ENCODE measurements at regions not wholly inside any gene's neighbourhood (a gene's known extent, or its start where the extent isn't known, plus 50 kb on each side); places are given as distances from the start of the nearest gene placed in this dataset.
"Not testable (repeated sequence)": the region's sequence is repeated elsewhere in the genome, so short reads cannot be mapped to it uniquely, and the experiment has no call there.

- no peaks in the 10 kb centered on the region for H3K9me3 ChIP-seq (ENCODE audit: low read depth)
- DNase-seq (ENCODE audit: low spot score), result no peak
- H3K4me1 ChIP-seq (ENCODE audit: insufficient read depth), result peaks cover 5% of the 10 kb centered on the region
- H3K36me3 ChIP-seq (replicated peaks; ENCODE audit: insufficient read depth, low read depth), result no peaks in the 10 kb centered on the region
- H3K9me2 ChIP-seq (replicated peaks; ENCODE audit: insufficient read depth), result no peaks in the 10 kb centered on the region
- H3K79me2 ChIP-seq, result no peaks in the 10 kb centered on the region
- H4K20me1 ChIP-seq (ENCODE audit: insufficient read depth, poor library complexity, severe bottlenecking), result no peaks in the 10 kb centered on the region
- no peaks in the 10 kb centered on the region for H3K27me3 ChIP-seq
- WGBS (ENCODE audit: low lambda C conversion rate, missing lambda C conversion rate), result 87% methylated on average over 7 of the region's 7 CpGs
- no peak overlapping the region for H3K27ac ChIP-seq
- TF ChIP-seq EZH2 (IDR thresholded peaks at IDR 0.05; ENCODE audit: borderline replicate concordance) (no peak), EZH2phosphoT487 (IDR thresholded peaks at IDR 0.05; ENCODE audit: low read depth, severe bottlenecking, unreplicated experiment) (no peak), CTCF (IDR thresholded peaks at IDR 0.05; ENCODE audit: poor library complexity) (no peak)
- H3K4me2 ChIP-seq, result no peak overlapping the region
- no peak overlapping the region for H3K4me3 ChIP-seq
- H2AFZ ChIP-seq, result no peak overlapping the region
Observed at GRCh38 chr2:222760301-222760897, 88.9 kb downstream of the MOGAT1 start.

GRCh38 chr2:222761888-222762287 lies 90.4 kb downstream of the MOGAT1 start:
- Histone ChIP-seq H3K4me2 (no peak overlapping the region), H3K4me1 (ENCODE audit: insufficient read depth) (peaks cover 5% of the 10 kb centered on the region), H4K20me1 (ENCODE audit: insufficient read depth, poor library complexity, severe bottlenecking) (no peaks in the 10 kb centered on the region), H3K4me3 (no peak overlapping the region), H3K36me3 (replicated peaks; ENCODE audit: insufficient read depth, low read depth) (no peaks in the 10 kb centered on the region), H3K9me3 (ENCODE audit: low read depth) (no peaks in the 10 kb centered on the region), H2AFZ (no peak overlapping the region), H3K27ac (no peak overlapping the region), H3K9me2 (replicated peaks; ENCODE audit: insufficient read depth) (no peaks in the 10 kb centered on the region), H3K27me3 (no peaks in the 10 kb centered on the region), H3K79me2 (no peaks in the 10 kb centered on the region)
- no peak for DNase-seq (ENCODE audit: low spot score)
- TF ChIP-seq EZH2phosphoT487 (IDR thresholded peaks at IDR 0.05; ENCODE audit: low read depth, severe bottlenecking, unreplicated experiment), result no peak
- TF ChIP-seq EZH2 (IDR thresholded peaks at IDR 0.05; ENCODE audit: borderline replicate concordance), result no peak
- TF ChIP-seq CTCF (IDR thresholded peaks at IDR 0.05; ENCODE audit: poor library complexity), result no peak
- 89% methylated on average over 3 of the region's 3 CpGs for WGBS (ENCODE audit: low lambda C conversion rate, missing lambda C conversion rate)

- DNase-seq (ENCODE audit: low spot score), result no peak
- TF ChIP-seq CTCF (IDR thresholded peaks at IDR 0.05; ENCODE audit: poor library complexity), result no peak
- no peak for TF ChIP-seq EZH2phosphoT487 (IDR thresholded peaks at IDR 0.05; ENCODE audit: low read depth, severe bottlenecking, unreplicated experiment)
- TF ChIP-seq EZH2 (IDR thresholded peaks at IDR 0.05; ENCODE audit: borderline replicate concordance), result no peak
- no peak overlapping the region for H2AFZ ChIP-seq
- H3K4me3 ChIP-seq, result no peak overlapping the region
- H3K27ac ChIP-seq, result no peak overlapping the region
- H3K4me2 ChIP-seq, result no peak overlapping the region
- 48% methylated on average over 2 of the region's 2 CpGs for WGBS (ENCODE audit: low lambda C conversion rate, missing lambda C conversion rate)
- no peaks in the 10 kb centered on the region for H3K9me2 ChIP-seq (replicated peaks; ENCODE audit: insufficient read depth)
- H3K27me3 ChIP-seq, result no peaks in the 10 kb centered on the region
- no peaks in the 10 kb centered on the region for H3K79me2 ChIP-seq
- H3K9me3 ChIP-seq (ENCODE audit: low read depth), result no peaks in the 10 kb centered on the region
- no peaks in the 10 kb centered on the region for H4K20me1 ChIP-seq (ENCODE audit: insufficient read depth, poor library complexity, severe bottlenecking)
- no peaks in the 10 kb centered on the region for H3K36me3 ChIP-seq (replicated peaks; ENCODE audit: insufficient read depth, low read depth)
- peaks cover 1% of the 10 kb centered on the region for H3K4me1 ChIP-seq (ENCODE audit: insufficient read depth)
Observed at GRCh38 chr2:222762342-222762741, 90.9 kb downstream of the MOGAT1 start.

- not testable (repeated sequence) for H3K9me3 ChIP-seq (ENCODE audit: low read depth); H3K79me2 ChIP-seq; H3K4me2 ChIP-seq; H3K27ac ChIP-seq; H3K4me3 ChIP-seq; DNase-seq (ENCODE audit: low spot score); H4K20me1 ChIP-seq (ENCODE audit: insufficient read depth, poor library complexity, severe bottlenecking); H3K27me3 ChIP-seq; H3K9me2 ChIP-seq (replicated peaks; ENCODE audit: insufficient read depth); H3K36me3 ChIP-seq (replicated peaks; ENCODE audit: insufficient read depth, low read depth); H2AFZ ChIP-seq; H3K4me1 ChIP-seq (ENCODE audit: insufficient read depth)
- WGBS (ENCODE audit: low lambda C conversion rate, missing lambda C conversion rate), result 92% methylated on average over 5 of the region's 5 CpGs
Observed at GRCh38 chr2:222765883-222766282, 94.4 kb downstream of the MOGAT1 start.

GRCh38 chr2:222768019-222768418 lies 92.8 kb upstream of the ACSL3 start:
- H3K27me3 ChIP-seq; H3K27ac ChIP-seq; DNase-seq (ENCODE audit: low spot score); H4K20me1 ChIP-seq (ENCODE audit: insufficient read depth, poor library complexity, severe bottlenecking); H3K4me1 ChIP-seq (ENCODE audit: insufficient read depth); H3K36me3 ChIP-seq (replicated peaks; ENCODE audit: insufficient read depth, low read depth); H3K4me2 ChIP-seq; H3K9me2 ChIP-seq (replicated peaks; ENCODE audit: insufficient read depth); H3K9me3 ChIP-seq (ENCODE audit: low read depth); H3K4me3 ChIP-seq; H2AFZ ChIP-seq; H3K79me2 ChIP-seq: not testable (repeated sequence)
- 96% methylated on average over 6 of the region's 6 CpGs for WGBS (ENCODE audit: low lambda C conversion rate, missing lambda C conversion rate)

All from hepatocyte (in vitro differentiated cells).